ENCODE measurements at regions not wholly inside any gene's neighbourhood (a gene's known extent, or its start where the extent isn't known, plus 50 kb on each side); places are given as distances from the start of the nearest gene placed in this dataset.

DNA sequence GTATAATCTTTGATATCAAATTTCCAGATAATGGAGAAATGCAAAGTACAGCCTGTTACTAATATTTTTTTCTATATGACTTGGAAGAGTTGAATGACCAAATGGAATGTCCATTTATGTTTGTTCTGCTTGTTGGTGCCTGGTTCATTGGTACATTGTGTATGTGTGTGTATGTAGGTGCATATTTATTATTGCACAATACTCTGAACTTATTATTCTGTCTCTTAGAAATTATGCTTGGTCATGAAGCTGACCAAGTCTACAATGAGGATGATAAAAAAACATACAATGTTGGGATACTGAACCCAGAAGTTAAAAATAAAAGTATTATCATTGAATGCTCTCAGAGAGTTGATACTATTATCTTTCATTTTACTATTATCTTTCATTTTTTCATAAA lies 706.3 kb downstream of the KCTD16 start:
- Histone ChIP-seq H3K4me3 (ENCODE audit: low read depth, low read length) (no peak overlapping the region), H3K9me3 (ENCODE audit: control insufficient read depth, insufficient read depth, low read length) (no peaks in the 10 kb centered on the region), H3K27ac (ENCODE audit: low read depth, low read length) (no peak overlapping the region), H3K27me3 (ENCODE audit: control insufficient read depth, insufficient read depth, low read length) (no peaks in the 10 kb centered on the region)
- ChIA-PET CTCF (no interaction called here), POLR2A (no interaction called here)
- no peak for DNase-seq (ENCODE audit: low read depth, low spot score)
- TF ChIP-seq, protein P1, sequence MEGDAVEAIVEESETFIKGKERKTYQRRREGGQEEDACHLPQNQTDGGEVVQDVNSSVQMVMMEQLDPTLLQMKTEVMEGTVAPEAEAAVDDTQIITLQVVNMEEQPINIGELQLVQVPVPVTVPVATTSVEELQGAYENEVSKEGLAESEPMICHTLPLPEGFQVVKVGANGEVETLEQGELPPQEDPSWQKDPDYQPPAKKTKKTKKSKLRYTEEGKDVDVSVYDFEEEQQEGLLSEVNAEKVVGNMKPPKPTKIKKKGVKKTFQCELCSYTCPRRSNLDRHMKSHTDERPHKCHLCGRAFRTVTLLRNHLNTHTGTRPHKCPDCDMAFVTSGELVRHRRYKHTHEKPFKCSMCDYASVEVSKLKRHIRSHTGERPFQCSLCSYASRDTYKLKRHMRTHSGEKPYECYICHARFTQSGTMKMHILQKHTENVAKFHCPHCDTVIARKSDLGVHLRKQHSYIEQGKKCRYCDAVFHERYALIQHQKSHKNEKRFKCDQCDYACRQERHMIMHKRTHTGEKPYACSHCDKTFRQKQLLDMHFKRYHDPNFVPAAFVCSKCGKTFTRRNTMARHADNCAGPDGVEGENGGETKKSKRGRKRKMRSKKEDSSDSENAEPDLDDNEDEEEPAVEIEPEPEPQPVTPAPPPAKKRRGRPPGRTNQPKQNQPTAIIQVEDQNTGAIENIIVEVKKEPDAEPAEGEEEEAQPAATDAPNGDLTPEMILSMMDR (IDR thresholded peaks at IDR 0.05; ENCODE audit: low read depth, low read length) = no peak

DNA sequence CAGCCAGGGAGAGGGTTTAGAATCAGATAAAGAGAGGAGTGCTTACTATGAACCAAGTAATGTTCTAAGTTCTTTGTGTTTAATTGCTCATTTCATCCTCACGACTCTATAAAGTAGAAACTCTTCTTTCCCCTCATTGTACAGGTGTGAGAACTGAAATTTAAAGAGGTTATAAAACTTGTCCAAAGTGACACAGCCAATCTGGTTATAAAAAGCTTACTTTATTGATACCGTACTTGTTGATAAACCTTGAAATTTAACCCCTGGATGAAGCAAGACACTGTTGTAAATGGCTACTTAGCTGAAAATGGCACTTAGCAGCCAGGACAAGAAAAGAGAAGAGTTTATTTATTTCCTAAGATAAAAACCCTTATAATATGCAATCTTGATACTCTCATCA lies 702.4 kb downstream of the KCTD16 start:
- ChIA-PET POLR2A (no interaction called here), CTCF (no interaction called here)
- TF ChIP-seq, protein P1 (IDR thresholded peaks at IDR 0.05; ENCODE audit: low read depth, low read length) = no peak
- H3K27me3 ChIP-seq (ENCODE audit: control insufficient read depth, insufficient read depth, low read length) = no peaks in the 10 kb centered on the region
- DNase-seq (ENCODE audit: low read depth, low spot score) = no peak
- H3K9me3 ChIP-seq (ENCODE audit: control insufficient read depth, insufficient read depth, low read length) = no peaks in the 10 kb centered on the region
- no peak overlapping the region for H3K27ac ChIP-seq (ENCODE audit: low read depth, low read length)
- H3K4me3 ChIP-seq (ENCODE audit: low read depth, low read length) = no peak overlapping the region

DNA sequence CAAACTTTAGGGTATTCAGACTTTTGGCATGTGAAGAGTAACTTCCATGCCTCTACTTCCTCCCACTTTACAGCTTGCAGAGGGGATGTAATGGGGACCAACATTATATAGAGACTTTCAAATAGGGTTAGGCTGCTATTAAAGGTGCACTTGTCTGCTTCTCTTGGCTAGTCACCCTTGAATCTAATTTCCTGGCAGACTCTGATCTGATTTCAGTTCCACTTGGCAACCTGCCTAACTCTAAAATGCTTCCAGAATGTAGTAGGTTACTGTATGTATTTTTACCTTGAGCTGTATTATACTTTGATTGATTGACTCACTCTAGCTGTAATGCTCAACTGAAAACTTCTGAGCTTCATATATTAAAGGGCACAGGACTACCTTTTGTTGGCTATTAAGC lies 693.4 kb downstream of the KCTD16 start:
- CTCF ChIA-PET = no interaction called here
- POLR2A ChIA-PET = interaction anchor here (0.7 kb wide), 1 partner anchor 26 kb away, joined by 3 read pairs; no protein-coding TSS in a partner anchor
- Histone ChIP-seq H3K27ac (ENCODE audit: low read depth, low read length) (no peak overlapping the region), H3K27me3 (ENCODE audit: control insufficient read depth, insufficient read depth, low read length) (no peaks in the 10 kb centered on the region), H3K9me3 (ENCODE audit: control insufficient read depth, insufficient read depth, low read length) (no peaks in the 10 kb centered on the region), H3K4me3 (ENCODE audit: low read depth, low read length) (no peak overlapping the region)
- no peak for DNase-seq (ENCODE audit: low read depth, low spot score)
- TF ChIP-seq, protein P1 (IDR thresholded peaks at IDR 0.05; ENCODE audit: low read depth, low read length) = no peak

DNA sequence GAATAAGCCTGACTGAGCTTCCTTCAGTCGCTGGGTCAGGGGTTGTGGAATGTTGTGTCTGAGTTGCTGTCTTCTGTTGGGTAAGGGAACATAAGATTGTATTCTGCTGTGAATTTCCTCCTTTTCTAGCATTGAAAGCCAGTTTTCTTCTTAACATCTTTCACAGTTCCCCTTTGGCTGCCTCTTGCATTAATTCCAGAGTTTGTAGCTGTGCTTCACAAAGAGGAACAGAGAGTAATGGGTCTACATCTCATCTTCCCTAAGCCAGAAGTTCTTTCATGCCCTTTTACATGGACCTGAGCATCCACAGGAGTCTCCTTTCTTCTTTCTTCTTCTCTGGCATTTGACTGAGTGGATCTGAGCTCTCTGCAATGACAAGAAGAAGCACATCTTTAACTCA lies 686.8 kb downstream of the KCTD16 start:
- H3K9me3 ChIP-seq (ENCODE audit: control insufficient read depth, insufficient read depth, low read length) = no peaks in the 10 kb centered on the region
- ChIA-PET CTCF (no interaction called here), POLR2A (no interaction called here)
- H3K4me3 ChIP-seq (ENCODE audit: low read depth, low read length) = no peak overlapping the region
- no peak for DNase-seq (ENCODE audit: low read depth, low spot score)
- TF ChIP-seq, protein P1 (IDR thresholded peaks at IDR 0.05; ENCODE audit: low read depth, low read length) = no peak
- H3K27ac ChIP-seq (ENCODE audit: low read depth, low read length) = no peak overlapping the region
- no peaks in the 10 kb centered on the region for H3K27me3 ChIP-seq (ENCODE audit: control insufficient read depth, insufficient read depth, low read length)

GRCh38 chr5:144844086-144844485 lies 673.4 kb downstream of the KCTD16 start:
- no peaks in the 10 kb centered on the region for H3K9me3 ChIP-seq (ENCODE audit: control insufficient read depth, insufficient read depth, low read length)
- CTCF ChIA-PET = no interaction called here
- no peak overlapping the region for H3K27ac ChIP-seq (ENCODE audit: low read depth, low read length)
- H3K27me3 ChIP-seq (ENCODE audit: control insufficient read depth, insufficient read depth, low read length) = no peaks in the 10 kb centered on the region
- H3K4me3 ChIP-seq (ENCODE audit: low read depth, low read length) = no peak overlapping the region
- POLR2A ChIA-PET = no interaction called here
- DNase-seq (ENCODE audit: low read depth, low spot score) = no peak
- TF ChIP-seq, protein P1 (IDR thresholded peaks at IDR 0.05; ENCODE audit: low read depth, low read length) = no peak

Data from AG04450 (cell line).